ENCODE measurements at regions not wholly inside any gene's neighbourhood (a gene's known extent, or its start where the extent isn't known, plus 50 kb on each side); places are given as distances from the start of the nearest gene placed in this dataset.

DNA sequence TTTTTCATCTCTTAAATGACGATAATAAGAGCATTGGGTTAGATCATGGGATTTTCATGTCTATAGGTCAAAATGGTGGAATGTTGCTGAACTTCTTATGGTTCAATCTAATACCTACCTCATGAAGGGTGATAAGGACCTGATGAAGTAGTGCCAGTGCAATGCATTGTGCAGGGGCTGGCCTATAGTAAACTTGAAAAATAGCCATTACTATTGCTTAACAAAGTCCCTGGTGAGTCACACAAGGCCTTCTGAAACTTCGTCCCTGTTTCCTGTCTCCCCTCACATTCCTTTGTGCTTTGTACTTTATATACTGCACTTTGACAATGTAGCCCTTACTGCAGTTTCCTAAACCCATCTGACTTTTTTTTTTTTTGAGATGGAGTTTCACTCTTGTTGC, 515.9 kb downstream of the SLC4A3 start:
- DNase-seq (ENCODE audit: extremely low spot score): no peak
- TF ChIP-seq, protein P1, sequence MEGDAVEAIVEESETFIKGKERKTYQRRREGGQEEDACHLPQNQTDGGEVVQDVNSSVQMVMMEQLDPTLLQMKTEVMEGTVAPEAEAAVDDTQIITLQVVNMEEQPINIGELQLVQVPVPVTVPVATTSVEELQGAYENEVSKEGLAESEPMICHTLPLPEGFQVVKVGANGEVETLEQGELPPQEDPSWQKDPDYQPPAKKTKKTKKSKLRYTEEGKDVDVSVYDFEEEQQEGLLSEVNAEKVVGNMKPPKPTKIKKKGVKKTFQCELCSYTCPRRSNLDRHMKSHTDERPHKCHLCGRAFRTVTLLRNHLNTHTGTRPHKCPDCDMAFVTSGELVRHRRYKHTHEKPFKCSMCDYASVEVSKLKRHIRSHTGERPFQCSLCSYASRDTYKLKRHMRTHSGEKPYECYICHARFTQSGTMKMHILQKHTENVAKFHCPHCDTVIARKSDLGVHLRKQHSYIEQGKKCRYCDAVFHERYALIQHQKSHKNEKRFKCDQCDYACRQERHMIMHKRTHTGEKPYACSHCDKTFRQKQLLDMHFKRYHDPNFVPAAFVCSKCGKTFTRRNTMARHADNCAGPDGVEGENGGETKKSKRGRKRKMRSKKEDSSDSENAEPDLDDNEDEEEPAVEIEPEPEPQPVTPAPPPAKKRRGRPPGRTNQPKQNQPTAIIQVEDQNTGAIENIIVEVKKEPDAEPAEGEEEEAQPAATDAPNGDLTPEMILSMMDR (IDR thresholded peaks at IDR 0.05; ENCODE audit: control extremely low read depth, extremely low read depth, low read depth, missing control alignments): no peak
- ChIA-PET CTCF (no interaction called here), POLR2A (no interaction called here)

DNA sequence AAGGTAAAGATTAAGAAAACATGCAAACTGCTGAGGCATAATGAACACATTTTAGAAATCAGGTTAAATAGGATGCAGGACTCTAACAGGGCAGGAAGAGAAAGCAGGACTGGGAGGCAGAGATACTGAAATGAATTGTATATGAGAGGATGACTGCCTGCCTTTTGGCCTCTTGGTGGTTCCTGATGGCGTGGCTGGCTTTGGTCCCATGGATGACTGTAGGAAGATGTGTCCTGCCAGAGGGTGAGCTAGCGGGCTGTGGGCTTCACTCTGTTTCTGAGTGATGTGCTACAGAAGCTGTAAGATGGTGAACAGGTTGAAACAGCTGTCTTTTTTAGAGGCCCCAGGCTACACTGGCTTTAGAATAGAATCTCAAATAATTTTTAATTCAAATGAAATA, 517.0 kb downstream of the SLC4A3 start:
- ChIA-PET POLR2A (no interaction called here), CTCF (interaction anchor here (1.4 kb wide), 1 partner anchor 36 kb away, joined by 3 read pairs; no protein-coding TSS in a partner anchor)
- DNase-seq (ENCODE audit: extremely low spot score): no peak
- TF ChIP-seq, protein P1 (IDR thresholded peaks at IDR 0.05; ENCODE audit: control extremely low read depth, extremely low read depth, low read depth, missing control alignments): no peak

DNA sequence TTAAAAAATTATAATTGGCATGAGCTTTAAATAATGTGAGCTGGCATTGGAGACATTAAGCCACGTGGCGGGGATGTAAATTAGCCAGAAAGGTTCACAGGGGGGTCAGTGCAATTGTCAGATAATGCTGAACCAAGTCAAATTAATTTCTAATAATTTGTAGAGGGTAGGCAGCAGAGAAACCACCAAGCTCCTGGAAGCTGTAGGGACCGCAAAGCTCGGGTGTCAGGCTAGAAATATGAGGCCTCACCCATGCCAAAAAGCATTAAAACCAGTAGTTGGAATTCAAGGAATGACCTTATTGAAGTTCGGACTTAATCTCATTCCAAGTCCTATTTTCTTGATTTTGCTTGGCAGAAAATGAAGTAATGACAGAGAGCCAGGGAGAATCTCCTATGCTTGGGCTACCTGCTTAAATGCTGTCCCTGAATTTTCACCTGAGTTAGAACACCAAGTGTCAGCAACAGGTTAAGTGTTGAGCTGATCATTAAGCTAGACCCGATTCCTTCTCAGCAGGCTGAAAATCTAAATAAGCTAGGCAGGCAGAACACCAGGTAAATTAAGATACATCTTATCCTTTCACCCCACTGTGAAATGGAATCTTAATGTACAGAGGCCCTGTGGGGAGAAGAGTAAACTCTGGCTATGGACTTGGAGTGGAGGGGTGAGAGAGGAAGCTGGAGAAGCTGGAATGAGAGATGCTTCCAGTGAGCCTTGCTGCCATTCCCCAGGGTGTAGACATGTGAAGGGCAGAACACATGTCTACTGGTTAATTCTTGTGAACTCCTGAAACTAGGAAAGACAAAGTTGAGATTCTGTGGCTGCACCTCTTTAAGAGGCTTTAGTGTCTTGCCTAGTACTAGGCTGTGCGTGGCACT, 520.0 kb downstream of the SLC4A3 start:
- DNase-seq (ENCODE audit: extremely low spot score): no peak
- ChIA-PET CTCF (no interaction called here), POLR2A (no interaction called here)
- TF ChIP-seq, protein P1 (IDR thresholded peaks at IDR 0.05; ENCODE audit: control extremely low read depth, extremely low read depth, low read depth, missing control alignments): no peak

DNA sequence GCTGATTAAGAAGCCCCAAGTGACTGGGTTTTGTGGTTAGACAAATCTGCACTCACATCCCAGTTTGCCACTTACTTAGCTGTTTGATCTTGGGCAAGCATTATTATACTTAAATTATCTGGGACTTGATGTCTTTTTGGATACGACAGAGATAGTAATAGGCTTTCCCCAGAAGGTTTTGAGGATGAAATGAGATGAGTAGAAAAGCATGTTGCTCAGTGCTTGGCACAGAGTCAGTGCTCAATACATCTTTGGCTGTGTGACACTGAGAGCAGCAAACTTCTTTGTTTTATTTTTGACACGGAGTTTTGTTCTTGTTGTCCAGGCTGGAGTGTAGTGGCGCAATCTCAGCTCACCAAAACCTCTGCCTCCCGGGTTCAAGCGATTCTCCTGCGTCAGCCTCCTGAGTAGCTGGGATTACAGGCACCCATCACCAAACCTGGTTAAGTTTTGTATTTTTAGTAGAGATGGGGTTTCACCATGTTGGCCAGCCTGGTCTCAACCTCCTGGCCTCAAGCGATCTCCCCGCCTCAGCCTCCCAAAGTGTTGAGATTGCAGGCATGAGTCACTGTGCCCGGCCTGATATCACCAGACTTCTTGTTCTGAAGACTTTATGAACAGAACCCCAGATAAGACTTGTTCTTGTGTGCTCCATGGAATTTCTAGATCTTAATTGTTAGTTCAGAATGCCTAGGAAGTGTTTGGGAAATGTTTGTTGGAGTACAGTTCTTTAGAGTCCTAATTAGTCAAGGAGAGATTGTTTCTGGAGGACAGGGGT, 521.2 kb downstream of the SLC4A3 start:
- POLR2A ChIA-PET: no interaction called here

DNA sequence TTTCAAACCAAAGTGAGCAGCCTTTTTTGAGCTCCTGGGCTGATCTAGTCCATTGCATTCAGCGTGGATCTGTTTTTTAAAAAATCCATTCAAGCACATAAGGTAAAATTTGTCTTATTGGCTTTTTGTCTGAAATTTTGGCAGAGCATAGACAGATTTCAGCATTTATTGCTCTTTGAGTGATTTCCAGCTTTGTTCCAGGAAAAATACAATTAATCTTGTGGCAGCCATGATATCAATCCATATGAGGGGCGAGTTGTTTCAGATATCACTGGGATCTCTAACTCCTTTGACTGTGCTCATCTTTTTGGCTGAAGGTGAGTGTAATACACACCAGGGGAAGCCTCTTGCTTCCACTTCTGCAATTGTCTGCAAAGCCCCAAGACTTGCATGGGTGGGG, 523.9 kb downstream of the SLC4A3 start:
- ChIA-PET POLR2A (no interaction called here), CTCF (interaction anchor here (1.0 kb wide), 1 partner anchor 57 kb away, joined by 3 read pairs; no protein-coding TSS in a partner anchor)
- no peak for DNase-seq (ENCODE audit: extremely low spot score)
- TF ChIP-seq, protein P1 (IDR thresholded peaks at IDR 0.05; ENCODE audit: control extremely low read depth, extremely low read depth, low read depth, missing control alignments): no peak

More for the DNA sequence above, 521.2 kb downstream of the SLC4A3 start:
- CTCF ChIA-PET: no interaction called here
- no peak for DNase-seq (ENCODE audit: extremely low spot score)
- TF ChIP-seq, protein P1 (IDR thresholded peaks at IDR 0.05; ENCODE audit: control extremely low read depth, extremely low read depth, low read depth, missing control alignments): no peak

DNA sequence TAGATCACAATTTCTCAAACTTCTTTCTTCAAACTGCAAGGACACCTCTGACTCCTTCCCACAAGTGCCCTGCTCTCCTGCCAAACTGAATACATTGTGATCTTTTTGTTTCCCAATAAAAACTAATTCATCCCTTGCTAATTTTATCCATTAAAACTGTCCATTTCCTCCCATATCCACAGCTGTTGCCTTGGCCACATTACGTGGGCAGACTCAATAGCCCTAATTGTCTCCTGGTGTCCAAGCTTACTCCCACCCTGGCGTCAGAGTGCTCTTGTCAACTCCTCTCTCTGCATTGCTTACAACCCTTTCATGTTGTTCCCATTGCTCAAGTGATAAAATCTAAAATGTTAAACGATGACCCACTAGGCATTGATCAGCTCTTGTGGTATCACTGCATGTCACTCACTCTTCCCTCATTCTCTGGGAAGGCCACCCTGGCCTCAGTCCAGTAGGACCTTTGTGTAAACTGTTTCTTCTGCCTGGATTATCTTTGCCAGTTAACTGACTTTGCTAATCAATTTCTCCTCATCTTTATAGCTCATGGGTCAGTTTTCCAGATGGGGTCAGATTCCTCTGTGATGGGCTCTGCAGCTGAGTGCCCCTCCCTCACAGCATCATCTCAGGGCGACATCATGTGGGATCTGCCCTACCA, 525.0 kb downstream of the SLC4A3 start:
- POLR2A ChIA-PET: no interaction called here
- DNase-seq (ENCODE audit: extremely low spot score): no peak
- CTCF ChIA-PET: interaction anchor here (0.8 kb wide), 1 partner anchor 60 kb away, joined by 3 read pairs; no protein-coding TSS in a partner anchor
- TF ChIP-seq, protein P1 (IDR thresholded peaks at IDR 0.05; ENCODE audit: control extremely low read depth, extremely low read depth, low read depth, missing control alignments): no peak

Measured in GM10248 (cell line).